Mucosa of rectum (tissue), 2 donors: ENCODE measurements at regions not wholly inside any gene's neighbourhood (a gene's known extent, or its start where the extent isn't known, plus 50 kb on each side); places are given as distances from the start of the nearest gene placed in this dataset.

Experiments used
- H3K27ac ChIP-seq, 2 donors: one replicate each; pipeline ENCODE4 v1.7.0; 2013; ENCODE audit warnings: inconsistent platforms in 2 of 2, low read depth in 2 of 2, low read length in 2 of 2
- H3K27me3 ChIP-seq, 2 donors: one replicate each; pipeline ENCODE4 v1.7.0; 2013; ENCODE audit warnings: low read length in 2 of 2; ENCODE audit not compliant: control insufficient read depth in 2 of 2, insufficient read depth in 2 of 2
- H3K36me3 ChIP-seq, 2 donors: one replicate each; pipeline ENCODE4 v1.7.0; 2013; ENCODE audit warnings: low read length in 2 of 2; ENCODE audit not compliant: control insufficient read depth in 2 of 2, insufficient read depth in 2 of 2
- H3K4me1 ChIP-seq, 2 donors: one replicate each; pipeline ENCODE4 v1.7.0; 2013; ENCODE audit warnings: low read length in 2 of 2, mild to moderate bottlenecking in 1 of 2; ENCODE audit not compliant: control insufficient read depth in 2 of 2, insufficient read depth in 2 of 2
- H3K4me3 ChIP-seq, 2 donors: one replicate each; pipeline ENCODE4 v1.7.0; 2013; ENCODE audit warnings: low read length in 2 of 2
- H3K9ac ChIP-seq, 2 donors: one replicate each; pipeline ENCODE4 v1.7.0; 2013; ENCODE audit warnings: low read length in 2 of 2, low read depth in 1 of 2, mild to moderate bottlenecking in 1 of 2
- H3K9me3 ChIP-seq, 2 donors: one replicate each; pipeline ENCODE4 v1.7.0; 2013; ENCODE audit warnings: low read length in 2 of 2; ENCODE audit not compliant: control insufficient read depth in 2 of 2
- donor health status: healthy.
- donor health status: Normal muscosa, but diverticular disease.

GRCh38 chr1:59116920-59117542 is 179.9 kb upstream of the FGGY start:
- Histone ChIP-seq H3K4me1 (no peaks in the 10 kb centered on the region), H3K9ac (no peak overlapping the region), H3K9me3 (no peaks in the 10 kb centered on the region), H3K36me3 (no peaks in the 10 kb centered on the region), H3K4me3 (no peak overlapping the region), H3K27ac (no peak overlapping the region), H3K27me3 (no peaks in the 10 kb centered on the region)

DNA sequence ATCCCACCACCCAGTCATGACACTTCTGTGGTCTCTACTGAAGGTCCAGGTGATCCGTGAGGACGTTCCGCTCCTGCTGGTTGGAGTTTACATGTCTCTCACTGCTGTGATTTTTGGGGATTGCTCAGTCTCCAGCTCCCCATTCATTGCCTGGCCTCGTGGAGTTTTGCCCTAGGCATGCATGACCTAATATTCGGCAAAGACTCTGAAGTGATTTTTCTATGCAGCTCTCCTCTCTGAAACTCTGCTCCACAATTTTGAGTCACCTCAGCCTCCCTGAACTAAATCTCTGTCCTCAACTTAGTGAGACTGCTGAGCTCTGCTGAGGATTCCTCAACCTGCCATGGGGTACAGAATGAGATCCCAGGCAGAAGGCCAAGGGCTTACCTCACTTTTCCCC is 174.4 kb upstream of the FGGY start:
- Histone ChIP-seq H3K9me3 (no peaks in the 10 kb centered on the region), H3K9ac (no peak overlapping the region), H3K36me3 (no peaks in the 10 kb centered on the region), H3K27me3 (no peaks in the 10 kb centered on the region), H3K4me3 (no peak overlapping the region), H3K27ac (no peak overlapping the region), H3K4me1 (no peaks in the 10 kb centered on the region)

DNA sequence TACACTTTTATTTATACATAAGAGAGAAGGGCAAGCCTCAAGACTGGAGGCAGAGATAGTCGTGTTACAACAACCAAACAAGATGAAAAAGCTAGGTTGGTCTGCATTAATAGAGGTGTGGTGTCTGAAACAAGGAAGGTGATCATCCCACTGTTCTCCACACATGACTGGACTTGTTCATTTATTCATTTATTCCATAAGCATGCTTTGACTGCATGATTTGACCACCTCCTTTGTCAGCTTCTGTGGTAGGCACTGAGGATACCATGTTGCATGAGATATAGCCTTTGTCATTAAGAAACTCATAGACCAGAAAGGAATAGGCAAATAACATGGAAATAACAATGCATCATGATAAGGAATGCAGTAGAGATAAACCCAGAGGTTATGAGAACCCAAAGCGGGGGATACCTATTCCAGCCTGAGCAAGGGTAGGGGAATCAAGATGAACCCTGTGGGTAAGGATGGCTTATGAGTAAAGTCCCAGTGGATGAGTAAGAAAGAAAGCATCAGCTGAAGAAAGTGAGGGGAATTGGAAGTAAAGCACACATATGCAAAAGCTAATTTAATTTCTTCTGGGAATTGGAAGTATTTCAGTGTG is 173.7 kb upstream of the FGGY start:
- Histone ChIP-seq H3K4me3 (no peak overlapping the region), H3K27me3 (no peaks in the 10 kb centered on the region), H3K36me3 (no peaks in the 10 kb centered on the region), H3K9ac (no peak overlapping the region), H3K4me1 (no peaks in the 10 kb centered on the region), H3K27ac (no peak overlapping the region), H3K9me3 (no peaks in the 10 kb centered on the region)

- no peak overlapping the region for H3K27ac ChIP-seq
- no peaks in the 10 kb centered on the region for H3K27me3 ChIP-seq
- no peak overlapping the region for H3K4me3 ChIP-seq
Observed at GRCh38 chr1:59124166-59124565, 172.7 kb upstream of the FGGY start.

DNA sequence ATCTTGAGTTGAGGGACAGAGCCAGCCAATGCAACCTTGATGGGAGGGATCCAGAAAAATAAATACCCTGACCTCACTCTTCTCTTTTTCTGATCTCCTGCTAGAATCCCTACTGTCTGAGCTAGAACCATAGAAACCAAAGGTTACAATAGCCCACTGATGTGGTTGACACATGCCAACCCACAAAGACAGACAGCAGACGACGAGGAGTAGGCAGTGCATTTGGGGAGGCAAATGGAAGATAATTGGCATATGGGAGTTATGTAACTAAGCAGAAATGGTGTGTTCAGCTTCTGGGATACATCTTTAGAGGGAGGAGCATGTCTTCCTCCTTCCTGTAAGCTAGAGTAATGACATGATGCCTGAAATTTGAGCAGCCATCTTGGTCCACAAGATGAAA is 171.7 kb upstream of the FGGY start:
- no peak overlapping the region for H3K27ac ChIP-seq
- no peaks in the 10 kb centered on the region for H3K4me1 ChIP-seq
- H3K9me3 ChIP-seq, result no peaks in the 10 kb centered on the region
- H3K9ac ChIP-seq, result no peak overlapping the region
- no peaks in the 10 kb centered on the region for H3K36me3 ChIP-seq
- H3K27me3 ChIP-seq, result no peaks in the 10 kb centered on the region
- no peak overlapping the region for H3K4me3 ChIP-seq

More at GRCh38 chr1:59124166-59124565, 172.7 kb upstream of the FGGY start:
- Histone ChIP-seq H3K4me1 (no peaks in the 10 kb centered on the region), H3K9ac (no peak overlapping the region), H3K36me3 (no peaks in the 10 kb centered on the region), H3K9me3 (no peaks in the 10 kb centered on the region)

GRCh38 chr1:59125676-59126320 is 171.1 kb upstream of the FGGY start:
- H3K27ac ChIP-seq, result no peak overlapping the region
- H3K4me3 ChIP-seq, result no peak overlapping the region
- H3K9me3 ChIP-seq, result no peaks in the 10 kb centered on the region
- no peaks in the 10 kb centered on the region for H3K4me1 ChIP-seq
- no peaks in the 10 kb centered on the region for H3K36me3 ChIP-seq
- H3K27me3 ChIP-seq, result no peaks in the 10 kb centered on the region
- no peak overlapping the region for H3K9ac ChIP-seq

DNA sequence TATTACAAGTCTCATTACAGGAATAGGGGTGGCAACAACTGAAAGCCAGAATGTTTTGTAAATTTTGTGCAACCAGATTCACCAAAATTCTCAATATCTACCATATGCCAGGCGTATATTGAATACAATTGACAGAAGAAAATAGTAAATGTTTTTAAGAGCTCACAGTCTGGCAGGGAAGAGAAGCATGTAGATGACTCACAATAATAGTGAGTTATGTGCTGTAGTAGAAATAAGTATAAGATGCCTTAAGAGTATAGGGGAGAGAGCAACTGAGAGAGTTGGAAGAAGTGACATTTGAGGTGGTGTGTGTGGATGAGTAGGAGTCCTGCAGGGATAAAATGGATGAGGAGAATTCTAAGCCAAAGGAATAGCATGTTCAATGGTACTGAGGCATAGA is 170.5 kb upstream of the FGGY start:
- Histone ChIP-seq H3K9ac (no peak overlapping the region), H3K4me1 (no peaks in the 10 kb centered on the region), H3K9me3 (no peaks in the 10 kb centered on the region), H3K27ac (no peak overlapping the region), H3K36me3 (no peaks in the 10 kb centered on the region), H3K27me3 (no peaks in the 10 kb centered on the region), H3K4me3 (no peak overlapping the region)

- Histone ChIP-seq H3K9me3 (no peaks in the 10 kb centered on the region), H3K27ac (no peak overlapping the region), H3K36me3 (no peaks in the 10 kb centered on the region), H3K4me3 (no peak overlapping the region), H3K9ac (no peak overlapping the region), H3K27me3 (no peaks in the 10 kb centered on the region), H3K4me1 (no peaks in the 10 kb centered on the region)
Observed at GRCh38 chr1:59128239-59128736, 168.6 kb upstream of the FGGY start.

GRCh38 chr1:59128784-59129227 is 168.1 kb upstream of the FGGY start:
- Histone ChIP-seq H3K36me3 (no peaks in the 10 kb centered on the region), H3K4me3 (no peak overlapping the region), H3K4me1 (no peaks in the 10 kb centered on the region), H3K9me3 (no peaks in the 10 kb centered on the region), H3K27ac (no peak overlapping the region), H3K9ac (no peak overlapping the region), H3K27me3 (no peaks in the 10 kb centered on the region)

- Histone ChIP-seq H3K4me1 (no peaks in the 10 kb centered on the region), H3K36me3 (no peaks in the 10 kb centered on the region), H3K9me3 (no peaks in the 10 kb centered on the region), H3K27ac (no peak overlapping the region), H3K9ac (no peak overlapping the region), H3K4me3 (no peak overlapping the region), H3K27me3 (no peaks in the 10 kb centered on the region)
Observed at GRCh38 chr1:59132295-59132694, 164.6 kb upstream of the FGGY start.
